ENCODE measurements at regions not wholly inside any gene's neighbourhood (a gene's known extent, or its start where the extent isn't known, plus 50 kb on each side); places are given as distances from the start of the nearest gene placed in this dataset.
"Not testable (repeated sequence)": the region's sequence is repeated elsewhere in the genome, so short reads cannot be mapped to it uniquely, and the experiment has no call there.

- no peak for DNase-seq (ENCODE audit: low spot score)
These were observed 407.2 kb upstream of the CCL2 start for GRCh38 chr17:33847900-33848299.

- no peak for DNase-seq (ENCODE audit: low spot score)
These were observed 406.7 kb upstream of the CCL2 start for GRCh38 chr17:33848433-33848832.

GRCh38 chr17:33854596-33854995 lies 400.5 kb upstream of the CCL2 start:
- DNase-seq (ENCODE audit: low spot score): no peak

- no peak for DNase-seq (ENCODE audit: low spot score)
These were observed 397.0 kb upstream of the CCL2 start for GRCh38 chr17:33858121-33858520.

- no peak for DNase-seq (ENCODE audit: low spot score)
These were observed 396.4 kb upstream of the CCL2 start for GRCh38 chr17:33858682-33859081.

- DNase-seq (ENCODE audit: low spot score): no peak
These were observed 392.1 kb upstream of the CCL2 start for GRCh38 chr17:33862772-33863602.

GRCh38 chr17:33864758-33865229 lies 390.3 kb upstream of the CCL2 start:
- DNase-seq (ENCODE audit: low spot score): no peak

GRCh38 chr17:33868899-33869298 lies 386.2 kb upstream of the CCL2 start:
- DNase-seq (ENCODE audit: low spot score): no peak

- DNase-seq (ENCODE audit: low spot score): no peak
These were observed 384.1 kb upstream of the CCL2 start for GRCh38 chr17:33870936-33871335.

- peak; percentile 91 for DNase-seq (ENCODE audit: low spot score)
These were observed 383.2 kb upstream of the CCL2 start for GRCh38 chr17:33871720-33872540.

GRCh38 chr17:33873201-33873617 lies 381.9 kb upstream of the CCL2 start:
- DNase-seq (ENCODE audit: low spot score): no peak

- DNase-seq (ENCODE audit: low spot score): no peak
These were observed 380.4 kb upstream of the CCL2 start for GRCh38 chr17:33874617-33875060.

GRCh38 chr17:33875973-33876372 lies 379.1 kb upstream of the CCL2 start:
- no peak for DNase-seq (ENCODE audit: low spot score)

- not testable (repeated sequence) for DNase-seq (ENCODE audit: low spot score)
These were observed 372.8 kb upstream of the CCL2 start for GRCh38 chr17:33882273-33882672.

- not testable (repeated sequence) for DNase-seq (ENCODE audit: low spot score)
These were observed 372.4 kb upstream of the CCL2 start for GRCh38 chr17:33882677-33883076.

GRCh38 chr17:33888455-33888854 lies 366.6 kb upstream of the CCL2 start:
- peak; percentile 69 for DNase-seq (ENCODE audit: low spot score)

- DNase-seq (ENCODE audit: low spot score): no peak
These were observed 366.0 kb upstream of the CCL2 start for GRCh38 chr17:33889040-33889439.

- DNase-seq (ENCODE audit: low spot score): no peak
These were observed 365.3 kb upstream of the CCL2 start for GRCh38 chr17:33889766-33890165.

- no peak for DNase-seq (ENCODE audit: low spot score)
These were observed 362.1 kb upstream of the CCL2 start for GRCh38 chr17:33892717-33893591.

- DNase-seq (ENCODE audit: low spot score): no peak
These were observed 359.6 kb upstream of the CCL2 start for GRCh38 chr17:33895491-33895890.

GRCh38 chr17:33896263-33896662 lies 358.8 kb upstream of the CCL2 start:
- no peak for DNase-seq (ENCODE audit: low spot score)

GRCh38 chr17:33901085-33901484 lies 354.0 kb upstream of the CCL2 start:
- no peak for DNase-seq (ENCODE audit: low spot score)

Data from SW480 (cell line).